ENCODE measurements at regions not wholly inside any gene's neighbourhood (a gene's known extent, or its start where the extent isn't known, plus 50 kb on each side); places are given as distances from the start of the nearest gene placed in this dataset.

GRCh38 chr1:22196041-22196440 lies 53.1 kb upstream of the WNT4 start:
- ATAC-seq (ENCODE audit: low read depth) (no peak), DNase-seq (ENCODE audit: low spot score in 2 of 2) (no peak)
- no peak overlapping the region for H3K27ac Mint-ChIP-seq
- peaks cover 2% of the 10 kb centered on the region for H3K36me3 Mint-ChIP-seq
- H3K9me3 Mint-ChIP-seq = peaks cover 3% of the 10 kb centered on the region
- H3K4me3 Mint-ChIP-seq = no peak overlapping the region
- peaks cover 12% of the 10 kb centered on the region for H3K27me3 Mint-ChIP-seq
- no peaks in the 10 kb centered on the region for H3K4me1 Mint-ChIP-seq

- no peak overlapping the region for H3K4me3 Mint-ChIP-seq
- peaks cover 3% of the 10 kb centered on the region for H3K9me3 Mint-ChIP-seq
- no peaks in the 10 kb centered on the region for H3K4me1 Mint-ChIP-seq
- ATAC-seq (ENCODE audit: low read depth) (no peak), DNase-seq (ENCODE audit: low spot score in 2 of 2) (no peak)
- H3K27ac Mint-ChIP-seq = no peak overlapping the region
- H3K36me3 Mint-ChIP-seq = peaks cover 2% of the 10 kb centered on the region
- H3K27me3 Mint-ChIP-seq = peaks cover 8% of the 10 kb centered on the region
These were observed 53.7 kb upstream of the WNT4 start for GRCh38 chr1:22196641-22197040.

GRCh38 chr1:22197644-22198043 lies 54.7 kb upstream of the WNT4 start:
- Mint-ChIP-seq H3K27ac (no peak overlapping the region), H3K4me3 (no peak overlapping the region), H3K36me3 (peaks cover 2% of the 10 kb centered on the region), H3K9me3 (peaks cover 3% of the 10 kb centered on the region), H3K27me3 (peaks cover 8% of the 10 kb centered on the region), H3K4me1 (no peaks in the 10 kb centered on the region)
- no peak for ATAC-seq (ENCODE audit: low read depth)
- DNase-seq (ENCODE audit: low spot score in 2 of 2) = no peak

GRCh38 chr1:22201023-22201422 lies 58.1 kb upstream of the WNT4 start:
- H3K27ac Mint-ChIP-seq = no peak overlapping the region
- H3K4me3 Mint-ChIP-seq = no peak overlapping the region
- DNase-seq (ENCODE audit: low spot score in 2 of 2) (no peak), ATAC-seq (ENCODE audit: low read depth) (no peak)
- peaks cover 3% of the 10 kb centered on the region for H3K9me3 Mint-ChIP-seq
- H3K27me3 Mint-ChIP-seq = peaks cover 17% of the 10 kb centered on the region
- no peaks in the 10 kb centered on the region for H3K4me1 Mint-ChIP-seq
- H3K36me3 Mint-ChIP-seq = peaks cover 2% of the 10 kb centered on the region

- ATAC-seq (ENCODE audit: low read depth) (no peak), DNase-seq (ENCODE audit: low spot score in 2 of 2) (no peak)
- no peak overlapping the region for H3K4me3 Mint-ChIP-seq
- H3K4me1 Mint-ChIP-seq = no peaks in the 10 kb centered on the region
- H3K36me3 Mint-ChIP-seq = peaks cover 2% of the 10 kb centered on the region
- H3K27ac Mint-ChIP-seq = no peak overlapping the region
- H3K9me3 Mint-ChIP-seq = peaks cover 3% of the 10 kb centered on the region
- H3K27me3 Mint-ChIP-seq = peaks cover 17% of the 10 kb centered on the region
These were observed 60.4 kb upstream of the WNT4 start for GRCh38 chr1:22203335-22203734.

- H3K36me3 Mint-ChIP-seq = peaks cover 2% of the 10 kb centered on the region
- H3K4me1 Mint-ChIP-seq = no peaks in the 10 kb centered on the region
- H3K27ac Mint-ChIP-seq = no peak overlapping the region
- H3K4me3 Mint-ChIP-seq = no peak overlapping the region
- H3K27me3 Mint-ChIP-seq = peaks cover 14% of the 10 kb centered on the region
- DNase-seq (ENCODE audit: low spot score in 2 of 2) (no peak), ATAC-seq (ENCODE audit: low read depth) (no peak)
- H3K9me3 Mint-ChIP-seq = peaks cover 3% of the 10 kb centered on the region
These were observed 61.4 kb upstream of the WNT4 start for GRCh38 chr1:22204057-22204840.

- no peaks in the 10 kb centered on the region for H3K4me1 Mint-ChIP-seq
- no peak overlapping the region for H3K27ac Mint-ChIP-seq
- DNase-seq (ENCODE audit: low spot score in 2 of 2) (no peak), ATAC-seq (ENCODE audit: low read depth) (no peak)
- H3K36me3 Mint-ChIP-seq = peaks cover 2% of the 10 kb centered on the region
- peaks cover 18% of the 10 kb centered on the region for H3K27me3 Mint-ChIP-seq
- H3K4me3 Mint-ChIP-seq = no peak overlapping the region
- H3K9me3 Mint-ChIP-seq = peaks cover 3% of the 10 kb centered on the region
These were observed 62.4 kb upstream of the WNT4 start for GRCh38 chr1:22204989-22205913.

- no peak overlapping the region for H3K4me3 Mint-ChIP-seq
- no peaks in the 10 kb centered on the region for H3K9me3 Mint-ChIP-seq
- ATAC-seq (ENCODE audit: low read depth) (no peak), DNase-seq (ENCODE audit: low spot score in 2 of 2) (no peak)
- no peaks in the 10 kb centered on the region for H3K36me3 Mint-ChIP-seq
- no peak overlapping the region for H3K27ac Mint-ChIP-seq
- H3K27me3 Mint-ChIP-seq = peaks cover 20% of the 10 kb centered on the region
- H3K4me1 Mint-ChIP-seq = no peaks in the 10 kb centered on the region
These were observed 63.7 kb upstream of the WNT4 start for GRCh38 chr1:22206551-22207125.

- H3K36me3 Mint-ChIP-seq = no peaks in the 10 kb centered on the region
- H3K4me3 Mint-ChIP-seq = no peak overlapping the region
- no peak overlapping the region for H3K27ac Mint-ChIP-seq
- no peak for ATAC-seq (ENCODE audit: low read depth)
- no peak for DNase-seq (ENCODE audit: low spot score in 2 of 2)
- peaks cover 23% of the 10 kb centered on the region for H3K27me3 Mint-ChIP-seq
- no peaks in the 10 kb centered on the region for H3K4me1 Mint-ChIP-seq
- no peaks in the 10 kb centered on the region for H3K9me3 Mint-ChIP-seq
These were observed 64.8 kb upstream of the WNT4 start for GRCh38 chr1:22207511-22208267.

- Mint-ChIP-seq H3K27me3 (peaks cover 23% of the 10 kb centered on the region), H3K36me3 (no peaks in the 10 kb centered on the region), H3K27ac (no peak overlapping the region), H3K4me1 (no peaks in the 10 kb centered on the region), H3K9me3 (no peaks in the 10 kb centered on the region), H3K4me3 (no peak overlapping the region)
- DNase-seq (ENCODE audit: low spot score in 2 of 2) (no peak), ATAC-seq (ENCODE audit: low read depth) (no peak)
These were observed 65.5 kb upstream of the WNT4 start for GRCh38 chr1:22208268-22208972.

GRCh38 chr1:22208973-22209378 lies 66.1 kb upstream of the WNT4 start:
- H3K4me3 Mint-ChIP-seq = no peak overlapping the region

GRCh38 chr1:22210176-22210575 lies 67.3 kb upstream of the WNT4 start:
- DNase-seq (ENCODE audit: low spot score in 2 of 2) = no peak
- no peaks in the 10 kb centered on the region for H3K36me3 Mint-ChIP-seq
- peaks cover 20% of the 10 kb centered on the region for H3K27me3 Mint-ChIP-seq
- H3K9me3 Mint-ChIP-seq = no peaks in the 10 kb centered on the region
- no peak overlapping the region for H3K4me3 Mint-ChIP-seq
- H3K27ac Mint-ChIP-seq = no peak overlapping the region
- no peaks in the 10 kb centered on the region for H3K4me1 Mint-ChIP-seq
- no peak for ATAC-seq (ENCODE audit: low read depth)

More at GRCh38 chr1:22208973-22209378, 66.1 kb upstream of the WNT4 start:
- Mint-ChIP-seq H3K4me1 (no peaks in the 10 kb centered on the region), H3K27me3 (peaks cover 17% of the 10 kb centered on the region), H3K27ac (no peak overlapping the region), H3K36me3 (no peaks in the 10 kb centered on the region), H3K9me3 (no peaks in the 10 kb centered on the region)
- ATAC-seq (ENCODE audit: low read depth) = no peak
- DNase-seq (ENCODE audit: low spot score in 2 of 2) = no peak

- H3K36me3 Mint-ChIP-seq = no peaks in the 10 kb centered on the region
- no peaks in the 10 kb centered on the region for H3K9me3 Mint-ChIP-seq
- peaks cover 20% of the 10 kb centered on the region for H3K27me3 Mint-ChIP-seq
- no peak for DNase-seq (ENCODE audit: low spot score in 2 of 2)
- H3K4me1 Mint-ChIP-seq = no peaks in the 10 kb centered on the region
- H3K27ac Mint-ChIP-seq = no peak overlapping the region
- H3K4me3 Mint-ChIP-seq = no peak overlapping the region
- no peak for ATAC-seq (ENCODE audit: low read depth)
These were observed 67.7 kb upstream of the WNT4 start for GRCh38 chr1:22210636-22211035.
